GM18505 (cell line): ENCODE measurements at regions not wholly inside any gene's neighbourhood (a gene's known extent, or its start where the extent isn't known, plus 50 kb on each side); places are given as distances from the start of the nearest gene placed in this dataset.
A peak's percentile ranks its signal among the peaks of the same experiment; 100 is the strongest.

Experiments
- ATAC-seq: cut with Tn5 transposase; IDR thresholded peaks from one replicate; pipeline ENCODE4 v1.9.1; 2021; ENCODE audit not compliant: unreplicated experiment
- POLR2A ChIP-seq: IDR thresholded peaks from 4 replicates; pipeline ENCODE4 v1.6.1; 2011; ENCODE audit warnings: borderline replicate concordance; ENCODE audit not compliant: insufficient read depth, insufficient read length; ENCODE audit errors: extremely low read depth

DNA sequence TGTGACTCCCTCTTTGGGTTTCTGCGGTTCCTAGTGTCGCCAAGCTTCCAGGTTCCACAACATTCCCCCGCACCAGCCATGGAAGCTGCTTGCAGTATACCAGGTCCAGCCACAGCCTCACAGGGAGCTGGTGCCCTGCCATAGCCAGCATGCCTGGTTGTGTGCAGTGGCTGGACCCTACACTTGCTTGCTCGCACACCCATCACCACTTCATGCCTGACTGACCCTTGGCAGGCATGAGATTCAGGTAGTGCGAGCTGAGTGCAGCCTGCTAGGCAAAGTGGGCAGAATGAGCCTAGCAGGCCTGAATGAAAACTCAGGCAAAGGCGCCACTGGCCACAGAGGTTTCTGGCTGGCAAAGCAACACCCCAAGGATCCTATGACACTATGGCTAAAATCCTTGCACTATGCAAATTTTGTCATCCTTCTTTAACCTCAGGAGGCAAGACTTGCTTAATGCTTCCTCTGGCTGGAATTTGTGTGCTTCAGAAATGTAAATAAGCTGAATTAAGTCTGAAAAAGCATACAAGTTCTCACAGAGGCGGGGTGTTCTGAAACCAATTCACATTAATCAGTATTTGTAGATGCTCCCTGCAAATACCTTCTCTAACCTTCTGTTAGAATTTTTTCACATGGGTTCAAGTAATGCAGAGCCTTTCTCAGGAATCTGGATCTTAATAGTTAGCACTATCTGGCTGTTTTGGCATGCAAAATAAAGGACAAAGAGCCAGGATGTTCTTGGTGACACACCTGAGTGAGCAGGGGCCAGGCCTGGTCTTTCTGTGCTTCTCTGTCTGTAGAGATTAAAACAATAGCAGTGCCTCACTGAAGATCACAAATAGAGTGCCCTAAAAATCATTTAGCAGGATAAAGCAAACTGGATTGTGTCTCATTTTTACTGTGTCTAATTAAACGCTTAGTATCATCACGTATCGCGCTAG lies 256.9 kb downstream of the GPATCH2 start:
- ATAC-seq = no peak
- no peak for TF ChIP-seq POLR2A

DNA sequence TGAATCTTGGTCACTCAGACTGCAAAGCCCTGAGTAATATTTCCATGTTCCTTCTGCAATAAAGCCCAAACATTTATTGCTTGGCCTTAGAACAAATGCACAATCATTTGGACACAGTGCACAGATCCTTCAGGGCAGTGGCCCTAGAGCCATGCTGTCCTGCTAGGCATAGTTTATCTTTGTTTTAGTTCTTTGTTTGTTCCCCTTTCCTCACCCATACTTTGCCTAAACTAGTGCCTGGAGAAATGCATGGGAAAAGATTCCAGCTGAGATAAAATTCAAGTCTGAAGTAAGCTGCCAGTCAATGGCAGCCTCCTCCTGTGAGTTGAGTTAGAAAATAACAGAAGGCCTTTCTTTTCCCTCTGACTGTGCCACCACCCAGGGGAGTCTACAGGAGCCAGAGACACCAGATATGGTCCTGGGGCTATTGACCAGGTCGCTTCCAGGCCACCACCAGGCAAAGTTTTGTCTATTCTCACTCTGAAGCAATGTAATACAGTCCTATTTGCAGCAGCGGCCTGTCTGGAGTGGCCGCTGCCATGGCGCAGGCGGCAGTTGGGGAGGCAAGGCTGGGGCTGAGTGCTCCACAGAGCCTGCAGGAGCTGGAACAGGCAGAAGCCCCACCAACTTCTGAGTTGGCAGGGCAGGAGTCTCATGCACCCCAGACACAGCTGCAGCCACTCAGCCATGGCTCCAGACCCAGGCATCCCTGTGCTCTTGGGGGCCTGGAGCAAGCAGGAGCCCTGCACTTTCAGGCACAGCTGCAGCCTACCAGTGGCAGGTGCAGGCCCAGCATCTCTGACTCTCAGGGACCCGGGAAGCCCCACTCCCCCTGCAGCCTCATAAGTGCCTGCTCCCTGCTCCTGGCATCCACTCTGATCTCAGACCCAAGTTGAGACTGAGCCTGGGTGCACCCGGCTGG lies 258.6 kb downstream of the GPATCH2 start:
- TF ChIP-seq POLR2A = no peak
- no peak for ATAC-seq

DNA sequence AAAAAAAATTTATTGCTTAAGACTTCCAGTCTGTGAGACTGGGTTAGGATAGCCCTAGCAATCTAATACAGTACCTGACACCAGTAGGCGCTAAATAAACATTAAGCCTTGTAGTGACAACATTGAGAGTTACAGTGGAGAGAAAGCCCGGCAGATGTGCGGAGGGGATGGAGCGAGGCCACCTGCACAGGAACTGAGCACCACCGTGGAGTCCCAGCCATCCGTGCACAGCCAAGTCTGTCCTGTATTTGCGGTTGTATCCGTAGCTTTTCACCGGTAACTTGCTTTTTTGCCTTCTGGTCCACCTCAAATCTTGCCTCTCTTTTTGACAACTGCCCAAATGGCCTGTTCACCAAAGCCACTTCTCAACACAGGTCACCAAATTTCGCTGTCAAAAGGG lies 260.1 kb downstream of the GPATCH2 start:
- ATAC-seq = no peak
- TF ChIP-seq POLR2A = no peak

DNA sequence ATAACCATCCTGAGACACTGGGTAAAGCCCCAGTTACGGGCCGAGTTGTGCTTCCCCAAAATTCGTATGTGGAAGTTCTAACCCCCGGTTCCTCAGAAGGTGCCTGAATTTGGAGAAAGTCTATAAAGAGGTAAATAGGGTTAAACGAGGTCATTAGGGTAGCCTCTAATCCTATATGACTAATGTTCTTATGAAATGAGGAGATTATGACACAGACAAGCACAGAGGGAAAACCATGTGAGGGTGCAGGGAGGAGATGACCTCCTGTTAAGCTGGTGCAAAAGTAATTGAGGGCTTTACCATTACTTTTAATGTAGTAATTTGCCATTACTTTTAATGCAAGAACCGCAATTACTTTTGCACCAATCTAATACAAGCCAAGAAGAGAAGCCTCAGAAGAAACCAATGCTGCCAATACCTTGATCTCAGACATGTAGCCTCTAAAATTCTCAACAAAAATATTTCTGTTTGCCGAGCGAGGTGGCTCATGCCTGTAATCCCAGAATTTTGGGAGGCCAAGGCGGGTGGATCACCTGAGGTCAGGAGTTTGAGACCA lies 260.8 kb downstream of the GPATCH2 start:
- ATAC-seq = no peak
- no peak for TF ChIP-seq POLR2A

DNA sequence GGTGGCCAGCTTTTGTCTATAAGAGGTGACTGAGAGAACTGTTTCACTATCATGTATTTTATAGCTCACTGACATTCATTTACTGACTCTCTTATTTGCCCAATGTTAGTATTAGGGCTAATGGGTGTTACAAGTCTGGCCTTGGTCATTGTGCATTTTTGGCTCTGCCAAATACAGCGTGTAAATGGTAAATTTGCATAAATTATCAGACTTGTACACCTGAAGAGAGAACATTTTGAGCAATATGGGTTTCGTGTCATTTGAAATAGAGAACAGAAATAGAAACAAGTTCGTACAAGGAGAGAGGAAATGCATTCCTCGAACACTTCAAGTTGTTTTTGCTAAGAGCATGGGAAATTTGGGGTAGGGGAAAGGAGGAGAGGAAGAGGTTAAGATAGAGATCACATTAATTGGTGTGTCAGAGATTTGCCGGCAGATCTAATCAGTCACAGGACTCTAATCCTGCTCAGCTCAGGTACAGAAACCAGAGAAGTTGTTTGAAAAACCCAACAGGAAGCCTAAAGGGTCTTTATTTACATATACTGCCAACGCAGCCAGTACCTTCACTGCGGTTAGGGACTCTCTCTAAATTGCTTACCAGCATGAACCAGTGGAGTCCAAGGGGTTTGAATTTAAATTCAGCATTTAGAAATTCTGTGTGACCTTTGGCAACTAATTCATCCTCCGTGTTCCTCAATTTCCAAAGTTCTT lies 261.5 kb downstream of the GPATCH2 start:
- no peak for TF ChIP-seq POLR2A
- ATAC-seq = peak; percentile 88

DNA sequence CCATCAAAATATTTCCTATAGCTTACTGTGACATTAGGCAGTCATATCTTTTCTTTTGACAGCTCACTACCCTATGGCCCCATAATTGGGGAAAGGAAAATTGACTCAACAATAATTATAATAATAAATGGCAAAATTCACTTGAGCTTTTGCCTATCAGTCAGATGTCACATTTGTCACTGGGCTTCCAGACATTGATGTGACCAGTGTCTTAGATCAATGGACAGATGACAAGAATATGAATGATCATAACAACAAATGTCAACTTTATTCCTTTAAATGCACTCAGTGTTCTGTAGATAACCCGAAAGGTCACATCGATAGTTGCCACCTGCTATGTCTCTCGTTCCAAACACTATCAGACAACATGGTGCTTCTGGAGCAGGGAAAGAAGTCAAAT lies 266.7 kb downstream of the GPATCH2 start:
- TF ChIP-seq POLR2A = no peak
- no peak for ATAC-seq

DNA sequence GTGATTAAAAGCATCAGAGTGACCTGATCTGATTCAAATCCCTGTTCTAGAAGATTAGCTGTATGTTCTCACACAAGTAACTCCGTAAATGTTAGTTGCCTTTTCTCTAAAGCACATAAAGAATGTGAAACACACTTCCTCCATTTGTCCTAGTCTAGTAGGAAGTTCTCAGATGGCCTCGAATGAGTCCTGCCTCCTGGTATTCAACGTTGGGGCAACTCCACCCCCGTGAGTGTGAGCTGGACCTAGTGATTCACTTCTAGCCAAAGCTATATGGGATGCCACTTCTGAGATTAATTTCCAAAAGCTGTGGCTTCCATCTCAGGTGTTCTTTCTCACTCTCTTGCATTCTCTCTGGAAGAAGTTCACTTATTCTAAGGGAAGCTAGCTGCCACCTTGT lies 267.6 kb downstream of the GPATCH2 start:
- no peak for TF ChIP-seq POLR2A

DNA sequence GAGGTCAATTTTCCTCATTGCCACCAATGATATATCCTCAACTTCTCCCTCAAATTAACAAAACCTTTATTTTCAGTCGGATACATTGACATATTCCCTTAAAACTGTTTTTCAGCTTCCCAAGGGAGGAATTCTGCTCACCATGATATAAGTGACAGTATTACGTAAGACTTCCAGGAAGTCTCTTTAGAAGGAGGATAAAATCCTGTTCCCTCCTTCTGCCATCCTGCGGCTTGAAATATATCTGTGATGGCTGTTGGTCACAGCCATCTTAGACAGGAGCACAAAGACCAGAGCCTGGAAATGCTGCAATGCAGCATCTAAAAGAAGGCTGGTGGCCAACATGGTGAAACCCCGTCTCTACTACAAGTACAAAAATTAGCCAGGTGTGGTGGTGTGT lies 270.4 kb downstream of the GPATCH2 start:
- no peak for ATAC-seq
- no peak for TF ChIP-seq POLR2A

More for the DNA sequence above, 267.6 kb downstream of the GPATCH2 start:
- ATAC-seq = no peak

DNA sequence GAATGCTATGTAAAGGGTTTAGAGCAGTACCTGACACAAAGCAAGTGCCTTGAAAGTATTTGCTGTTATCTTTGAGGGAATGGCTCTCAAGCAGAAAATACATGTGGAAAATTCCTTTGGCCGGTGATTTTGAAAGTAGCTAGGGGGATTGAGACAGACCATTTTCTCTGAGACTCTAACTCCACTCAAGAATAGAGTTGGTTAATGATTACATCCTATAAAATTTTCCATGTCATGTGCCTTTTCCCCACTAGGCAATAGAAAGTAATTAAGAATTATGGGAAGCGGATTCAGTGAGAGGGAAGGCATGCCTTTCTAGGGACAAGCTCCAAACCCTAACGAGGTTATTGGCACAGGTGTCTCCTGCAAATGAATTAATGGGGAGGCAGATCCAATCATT lies 276.0 kb downstream of the GPATCH2 start:
- TF ChIP-seq POLR2A = no peak
- no peak for ATAC-seq

DNA sequence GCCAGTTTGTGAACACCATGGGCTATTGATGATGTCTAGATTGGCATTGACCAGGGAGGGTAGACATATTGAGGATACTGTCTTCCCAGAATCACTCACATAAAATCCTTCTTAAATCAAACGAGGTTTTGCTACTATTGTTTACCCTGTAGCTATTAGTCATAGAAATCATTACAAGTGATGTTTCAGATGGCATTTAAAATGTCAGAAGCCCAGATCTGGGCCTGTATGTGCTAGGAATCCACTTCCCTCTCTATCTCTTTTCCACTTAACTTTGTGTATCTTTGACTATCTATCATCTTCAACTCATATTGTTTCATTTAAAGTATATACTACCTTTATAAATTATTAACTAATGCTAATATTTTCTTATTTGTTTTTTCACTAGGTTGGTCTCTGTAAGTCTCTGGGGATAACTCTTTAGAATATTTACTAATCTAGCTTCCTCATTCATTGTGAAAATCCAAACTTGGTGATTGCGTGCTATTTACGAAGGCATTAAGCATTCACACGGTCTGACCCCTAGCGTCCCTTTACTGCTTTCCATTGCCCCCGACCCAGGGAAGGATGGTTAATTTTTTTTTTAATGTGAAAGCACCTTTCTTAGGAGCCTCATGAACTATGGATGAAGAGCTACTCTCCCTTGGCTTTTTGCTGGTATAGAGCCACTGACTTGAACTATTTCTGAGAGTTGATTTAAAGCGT lies 281.8 kb downstream of the GPATCH2 start:
- ATAC-seq = no peak
- no peak for TF ChIP-seq POLR2A

DNA sequence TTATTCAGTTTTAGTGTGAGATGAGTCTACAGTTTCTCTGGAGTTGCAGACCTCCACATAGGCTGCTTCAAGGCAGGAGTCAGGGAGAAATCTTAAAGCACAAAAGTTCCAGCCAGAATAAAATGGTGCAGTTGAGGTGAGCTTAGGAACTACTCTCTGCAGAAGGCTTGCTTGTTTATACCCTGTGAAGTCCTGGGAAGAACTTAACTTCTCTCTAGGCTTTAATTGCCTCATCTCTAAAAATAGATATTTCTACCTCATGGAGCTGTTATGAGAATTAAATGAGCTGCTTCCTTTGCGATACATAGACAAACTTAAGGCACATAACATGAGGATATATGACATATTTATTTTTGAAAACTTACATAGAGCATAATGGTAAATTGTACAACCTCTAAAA lies 286.2 kb downstream of the GPATCH2 start:
- TF ChIP-seq POLR2A = no peak
- no peak for ATAC-seq

DNA sequence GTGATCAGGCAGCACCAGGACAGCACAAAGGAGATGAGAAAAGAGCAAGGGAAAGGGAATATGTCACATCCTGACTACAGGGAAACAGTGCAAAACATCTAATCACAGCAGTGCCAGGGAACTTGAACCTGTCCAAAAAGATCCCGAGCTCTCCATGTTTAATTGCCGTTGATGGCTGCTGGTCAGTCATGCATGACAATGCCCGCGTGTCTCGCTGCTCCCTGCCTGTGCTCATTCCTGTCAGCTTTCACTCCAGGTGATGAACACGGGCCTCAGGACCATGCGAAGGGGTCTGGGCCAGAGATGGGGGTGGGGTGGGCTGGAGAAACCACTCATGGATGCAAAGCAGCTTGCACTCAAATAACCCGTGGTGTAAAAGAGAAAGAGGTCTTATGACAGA lies 287.0 kb downstream of the GPATCH2 start:
- ATAC-seq = no peak
- TF ChIP-seq POLR2A = no peak
